C4-2B (cell line): ENCODE measurements at regions not wholly inside any gene's neighbourhood (a gene's known extent, or its start where the extent isn't known, plus 50 kb on each side); places are given as distances from the start of the nearest gene placed in this dataset.

Experiments
- H3K27ac ChIP-seq: fragments of 450-650 bp; 2 replicates; pipeline ENCODE4 v1.5.1; 2017
- ZFX ChIP-seq: fragments of 450-650 bp; IDR thresholded peaks from 2 replicates; pipeline ENCODE4 v1.6.1; 2017
- TF ChIP-seq, protein P1 (sequence below): fragments of 450-650 bp; conservative IDR thresholded peaks from 2 replicates; pipeline ENCODE4 v1.5.1; 2017; ENCODE audit warnings: mild to moderate bottlenecking

DNA sequence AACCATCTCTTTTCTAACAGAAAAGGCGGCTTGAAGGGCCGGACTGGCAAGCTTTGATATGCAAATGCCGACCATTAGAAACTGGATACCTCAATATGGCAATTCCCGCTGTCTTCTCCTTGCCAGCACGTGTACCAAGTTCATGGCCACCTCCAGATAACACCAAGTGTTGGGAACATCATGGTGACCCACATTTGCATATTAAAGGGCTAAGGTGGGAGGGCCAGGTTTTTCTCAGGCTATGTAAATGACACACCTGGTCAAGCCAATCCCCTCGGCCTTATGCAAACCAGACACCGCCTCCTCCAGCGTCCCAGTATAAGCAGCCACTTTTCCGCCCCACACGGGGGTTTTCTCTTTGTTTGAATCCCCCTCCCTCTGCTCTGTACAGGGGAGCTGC lies 110.7 kb downstream of the DACT2 start:
- no peak overlapping the region for H3K27ac ChIP-seq
- TF ChIP-seq ZFX, result no peak
- TF ChIP-seq, protein P1, sequence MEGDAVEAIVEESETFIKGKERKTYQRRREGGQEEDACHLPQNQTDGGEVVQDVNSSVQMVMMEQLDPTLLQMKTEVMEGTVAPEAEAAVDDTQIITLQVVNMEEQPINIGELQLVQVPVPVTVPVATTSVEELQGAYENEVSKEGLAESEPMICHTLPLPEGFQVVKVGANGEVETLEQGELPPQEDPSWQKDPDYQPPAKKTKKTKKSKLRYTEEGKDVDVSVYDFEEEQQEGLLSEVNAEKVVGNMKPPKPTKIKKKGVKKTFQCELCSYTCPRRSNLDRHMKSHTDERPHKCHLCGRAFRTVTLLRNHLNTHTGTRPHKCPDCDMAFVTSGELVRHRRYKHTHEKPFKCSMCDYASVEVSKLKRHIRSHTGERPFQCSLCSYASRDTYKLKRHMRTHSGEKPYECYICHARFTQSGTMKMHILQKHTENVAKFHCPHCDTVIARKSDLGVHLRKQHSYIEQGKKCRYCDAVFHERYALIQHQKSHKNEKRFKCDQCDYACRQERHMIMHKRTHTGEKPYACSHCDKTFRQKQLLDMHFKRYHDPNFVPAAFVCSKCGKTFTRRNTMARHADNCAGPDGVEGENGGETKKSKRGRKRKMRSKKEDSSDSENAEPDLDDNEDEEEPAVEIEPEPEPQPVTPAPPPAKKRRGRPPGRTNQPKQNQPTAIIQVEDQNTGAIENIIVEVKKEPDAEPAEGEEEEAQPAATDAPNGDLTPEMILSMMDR, result no peak

DNA sequence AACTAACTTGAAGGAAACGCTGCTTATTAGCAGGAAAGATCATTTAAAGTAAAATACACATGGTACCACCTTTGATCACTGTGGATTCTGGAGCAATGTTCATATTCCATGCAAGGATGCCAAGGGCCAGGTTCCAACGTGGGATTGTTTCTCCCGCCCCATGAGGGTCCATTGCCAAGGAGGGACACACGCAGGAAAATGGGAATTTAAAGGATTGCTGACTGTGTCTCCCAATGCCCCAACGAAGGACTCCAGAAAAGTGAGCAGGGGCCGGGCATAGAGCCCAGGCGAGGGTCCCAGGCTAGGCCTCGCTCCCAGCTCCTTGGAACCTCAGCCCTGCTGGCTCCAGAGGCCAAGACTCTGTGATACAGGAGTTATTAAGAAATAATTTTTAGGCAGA lies 111.2 kb downstream of the DACT2 start:
- TF ChIP-seq, protein P1, result no peak
- no peak for TF ChIP-seq ZFX
- no peak overlapping the region for H3K27ac ChIP-seq

DNA sequence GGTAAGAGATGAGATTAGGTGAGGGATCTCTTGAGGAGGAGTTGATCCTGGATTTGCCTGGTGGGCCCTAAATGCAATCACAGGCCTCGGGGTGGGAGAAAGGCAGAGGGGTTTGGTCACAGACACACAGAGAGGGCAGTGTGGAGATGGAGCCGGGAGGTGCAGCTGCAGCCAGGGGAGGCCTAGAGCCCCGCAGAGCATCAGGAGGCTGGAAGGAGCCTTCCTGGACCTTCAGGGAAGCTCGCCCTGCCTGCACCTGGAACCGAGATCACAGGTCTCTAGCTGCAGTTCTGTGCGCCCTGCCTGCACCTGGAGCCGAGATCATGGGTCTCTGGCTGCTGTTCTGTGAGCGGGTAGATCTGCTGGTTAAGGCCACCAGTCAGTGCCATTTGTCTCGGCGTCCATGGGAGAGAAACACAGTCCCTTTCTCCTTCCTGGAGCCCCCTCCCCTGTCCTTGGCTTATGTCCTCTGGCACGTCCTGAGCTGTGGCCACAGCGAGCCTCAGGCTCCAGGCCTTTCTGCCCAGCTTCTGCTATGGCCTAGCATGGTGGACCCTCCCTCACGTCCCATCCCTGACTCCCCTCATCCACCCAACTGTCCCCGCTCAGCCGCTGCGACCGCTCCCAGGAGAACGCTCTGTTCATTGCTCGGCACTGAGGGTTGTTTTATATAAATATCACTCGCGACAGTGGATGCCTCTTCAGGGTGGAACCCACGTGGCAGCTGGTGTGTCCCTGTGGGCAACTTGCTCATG lies 112.0 kb downstream of the DACT2 start:
- TF ChIP-seq, protein P1, result no peak
- no peak for TF ChIP-seq ZFX
- no peak overlapping the region for H3K27ac ChIP-seq

- no peak overlapping the region for H3K27ac ChIP-seq
- TF ChIP-seq ZFX, result no peak
- TF ChIP-seq, protein P1, result no peak
These were observed 112.8 kb downstream of the DACT2 start for GRCh38 chr6:168206661-168207274.

DNA sequence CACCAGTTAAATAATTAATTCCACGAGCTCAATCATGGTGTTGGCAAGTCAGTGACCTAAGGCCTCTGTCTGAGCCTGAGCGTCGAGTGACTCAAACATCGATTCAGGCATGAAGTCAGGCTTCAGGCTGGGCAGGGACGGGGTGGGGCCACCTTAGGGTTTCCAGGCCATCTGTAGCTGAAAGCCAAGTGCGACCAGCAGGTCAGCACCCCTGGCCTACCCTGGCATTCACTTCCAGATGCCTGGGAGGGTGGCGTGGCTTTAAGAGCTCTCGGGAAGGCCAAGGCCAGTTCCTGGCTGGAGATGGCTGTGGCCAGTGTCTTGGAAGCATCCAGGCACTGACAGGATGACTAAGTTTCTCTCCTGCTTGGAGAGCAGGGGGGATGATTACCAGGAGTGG lies 113.4 kb downstream of the DACT2 start:
- TF ChIP-seq, protein P1, result no peak
- TF ChIP-seq ZFX, result no peak

DNA sequence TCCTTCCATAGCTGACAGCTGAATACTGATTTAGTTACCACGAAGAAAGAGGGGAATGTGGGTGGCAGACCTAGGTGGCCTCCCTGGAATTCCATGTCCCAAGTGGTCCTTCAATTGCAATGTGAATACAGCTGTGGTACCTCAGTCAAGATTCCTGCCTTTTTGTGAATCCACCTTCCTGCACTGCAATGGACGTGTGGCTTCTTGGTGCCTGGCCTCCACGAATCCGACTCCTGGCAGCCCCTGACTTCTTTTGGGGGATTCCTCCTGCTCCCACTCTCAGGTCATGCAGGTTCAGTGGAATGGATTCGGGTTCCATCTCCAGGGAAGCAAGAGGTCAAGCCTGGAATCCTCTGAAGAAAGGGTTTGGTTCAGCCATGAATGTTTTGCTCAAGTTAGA lies 117.8 kb downstream of the DACT2 start:
- TF ChIP-seq ZFX, result no peak
- TF ChIP-seq, protein P1, result no peak
- H3K27ac ChIP-seq, result no peak overlapping the region

More for the DNA sequence above, 113.4 kb downstream of the DACT2 start:
- H3K27ac ChIP-seq, result no peak overlapping the region

GRCh38 chr6:168201383-168201782 lies 118.2 kb downstream of the DACT2 start:
- H3K27ac ChIP-seq, result no peak overlapping the region
- TF ChIP-seq, protein P1, result peak; percentile 45
- TF ChIP-seq ZFX, result no peak
